MCF 10A (cell line): ENCODE measurements at regions not wholly inside any gene's neighbourhood (a gene's known extent, or its start where the extent isn't known, plus 50 kb on each side); places are given as distances from the start of the nearest gene placed in this dataset. TPM values are rescaled to one million over a fixed set of nuclear protein-coding genes. Genes with fewer than 3 reads are reported as not detected.

Experiments used
- BruUV-seq: library from RNA; stranded (reverse); fragments of 400-500 nt; replicated peaks from 2 replicates; lab custom pipeline; 2021; lab: Mats Ljungman, UMichigan
- CTCF ChIA-PET: fragments of 300-600 bp; sonication (Branson Sonifier 250); formaldehyde crosslinking; extraction: SDS; loops from one replicate; lab custom pipeline; 2021; ENCODE audit warnings: antibody characterized with exemption, inconsistent platforms; lab: Yijun Ruan, JAX
- POLR2A ChIA-PET: fragments of 300-600, 350-650 bp; sonication (Branson Sonifier 250); formaldehyde crosslinking; extraction: SDS; loops from one replicate; lab custom pipeline; 2020; ENCODE audit warnings: antibody characterized with exemption, inconsistent platforms; lab: Yijun Ruan, JAX
- DNase-seq: peaks from one replicate; pipeline ENCODE4 v3.0.0-alpha.2; 2018; ENCODE audit not compliant: unreplicated experiment
- H3K27ac Mint-ChIP-seq: one replicate; pipeline ENCODE4 v1.8.0; 2022; ENCODE audit warnings: mild to moderate bottlenecking, low read depth, mixed read lengths; ENCODE audit not compliant: unreplicated experiment
- H3K27me3 Mint-ChIP-seq: one replicate; pipeline ENCODE4 v1.8.0; 2022; ENCODE audit warnings: mixed read lengths; ENCODE audit not compliant: insufficient read depth, unreplicated experiment
- H3K36me3 Mint-ChIP-seq: one replicate; pipeline ENCODE4 v1.8.0; 2022; ENCODE audit warnings: mild to moderate bottlenecking, moderate library complexity, mixed read lengths; ENCODE audit not compliant: insufficient read depth, unreplicated experiment
- H3K4me1 Mint-ChIP-seq: one replicate; pipeline ENCODE4 v1.8.0; 2022; ENCODE audit warnings: mixed read lengths; ENCODE audit not compliant: insufficient read depth, unreplicated experiment
- H3K4me3 Mint-ChIP-seq: one replicate; pipeline ENCODE4 v1.8.0; 2022; ENCODE audit warnings: mild to moderate bottlenecking, moderate library complexity, mixed read lengths; ENCODE audit not compliant: unreplicated experiment
- H3K9me3 Mint-ChIP-seq: one replicate; pipeline ENCODE4 v1.8.0; 2022; ENCODE audit warnings: mixed read lengths; ENCODE audit not compliant: unreplicated experiment
- CTCF ChIP-seq: fragments of 200-600 bp; IDR thresholded peaks from one replicate; pipeline ENCODE4 v1.8.0; 2022; ENCODE audit warnings: antibody characterized with exemption, mild to moderate bottlenecking; ENCODE audit not compliant: unreplicated experiment
- intact Hi-C: fragments of 100-400 bp; cut with micrococcal nuclease; formaldehyde crosslinking; loops from 2 replicates; pipeline ENCODE4 v1.14.1; 2022
- microRNA-seq: library from miRNA; unstranded; fragments of <30 nt; microRNA quantifications from one replicate; pipeline ENCODE4 v1.2.0, GENCODE V29; 2022

- BruUV-seq, result no TSS peak
- Mint-ChIP-seq H3K4me3 (no peak overlapping the region), H3K9me3 (no peaks in the 10 kb centered on the region), H3K36me3 (no peaks in the 10 kb centered on the region), H3K27ac (no peak overlapping the region), H3K4me1 (no peaks in the 10 kb centered on the region), H3K27me3 (peaks cover 14% of the 10 kb centered on the region)
- TF ChIP-seq CTCF, result no peak
- ChIA-PET CTCF (no interaction called here), POLR2A (no interaction called here)
- intact Hi-C loops, result no loop called here
- no peak for DNase-seq
Observed at GRCh38 chr12:110972866-110973265, 52.5 kb upstream of the MYL2 start.

- CTCF ChIA-PET, result no interaction called here
Observed at GRCh38 chr12:110971936-110972335, 51.6 kb upstream of the MYL2 start.

GRCh38 chr12:110971189-110971920, 51.0 kb upstream of the MYL2 start:
- H3K27ac Mint-ChIP-seq, result no peak overlapping the region
- H3K27me3 Mint-ChIP-seq, result peaks cover 24% of the 10 kb centered on the region
- H3K4me1 Mint-ChIP-seq, result no peaks in the 10 kb centered on the region
- BruUV-seq, result no TSS peak
- ChIA-PET POLR2A (no interaction called here), CTCF (no interaction called here)
- intact Hi-C loops, result no loop called here
- DNase-seq, result no peak
- H3K9me3 Mint-ChIP-seq, result no peaks in the 10 kb centered on the region
- H3K4me3 Mint-ChIP-seq, result no peak overlapping the region
- TF ChIP-seq CTCF, result no peak
- H3K36me3 Mint-ChIP-seq, result no peaks in the 10 kb centered on the region

More at GRCh38 chr12:110971936-110972335, 51.6 kb upstream of the MYL2 start:
- POLR2A ChIA-PET, result no interaction called here
- Mint-ChIP-seq H3K4me3 (no peak overlapping the region), H3K4me1 (no peaks in the 10 kb centered on the region), H3K9me3 (no peaks in the 10 kb centered on the region), H3K27me3 (peaks cover 19% of the 10 kb centered on the region), H3K36me3 (no peaks in the 10 kb centered on the region), H3K27ac (no peak overlapping the region)
- no peak for DNase-seq
- TF ChIP-seq CTCF, result no peak
- no TSS peak for BruUV-seq
- intact Hi-C loops, result no loop called here

Small RNA genes in the stretch of these regions (microRNA-seq; reads per million reads assigned to microRNA genes)
- not detected for gene MIR6760
